HG03442 (cell line): ENCODE measurements at regions not wholly inside any gene's neighbourhood (a gene's known extent, or its start where the extent isn't known, plus 50 kb on each side); places are given as distances from the start of the nearest gene placed in this dataset.

Experiments used
- ATAC-seq: cut with Tn5 transposase; IDR thresholded peaks from one replicate; pipeline ENCODE4 v1.9.1; 2021; ENCODE audit warnings: mild to moderate bottlenecking, moderate library complexity; ENCODE audit not compliant: unreplicated experiment

DNA sequence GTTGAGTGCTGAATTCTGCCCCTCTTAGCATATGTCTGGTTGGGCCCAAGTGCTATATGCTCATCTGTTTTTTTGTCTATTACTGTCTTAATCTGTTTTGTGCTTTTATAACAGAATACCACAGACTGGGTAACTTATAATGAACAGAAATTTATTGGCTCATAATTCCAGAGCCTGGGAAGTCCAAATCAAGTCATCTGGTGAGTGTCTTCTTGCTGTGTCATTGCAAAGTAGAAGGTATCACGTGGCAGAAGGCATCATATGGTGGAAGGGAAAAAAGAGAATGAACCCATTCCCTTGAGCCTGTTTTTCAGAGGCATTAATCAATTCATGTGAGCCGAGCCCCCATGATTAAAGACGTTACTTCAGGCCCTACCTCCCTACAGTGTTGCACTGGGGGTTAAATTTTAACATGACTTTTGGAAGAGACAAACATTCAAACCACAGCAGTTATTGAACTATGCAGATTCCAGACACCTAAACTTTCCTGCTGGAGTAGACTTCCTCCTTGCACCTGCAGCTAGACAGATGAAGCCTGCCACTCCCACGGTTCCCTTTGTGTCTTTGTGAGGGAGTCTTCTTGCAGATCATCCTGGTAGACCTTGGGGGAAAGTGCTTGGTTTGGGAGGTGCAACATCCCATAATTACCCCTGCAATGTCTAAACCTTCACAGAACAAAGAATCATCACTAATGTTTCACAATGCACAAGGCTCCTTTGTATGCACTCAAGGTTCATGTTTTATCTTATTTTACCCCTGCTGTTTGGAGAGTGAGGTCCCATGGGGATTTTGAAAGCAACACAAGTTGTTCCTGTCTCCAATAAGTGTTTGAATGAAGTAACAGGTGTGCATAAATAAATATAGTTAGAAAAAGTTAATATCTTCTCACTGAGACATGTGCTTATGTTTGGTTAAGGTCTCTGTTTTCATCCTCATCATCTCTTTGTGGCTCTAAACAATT lies 64.7 kb upstream of the XCR1 start:
- no peak for ATAC-seq

GRCh38 chr3:46091046-46091445 lies 63.8 kb upstream of the XCR1 start:
- no peak for ATAC-seq

- peak; percentile 41 for ATAC-seq
These were observed 62.9 kb upstream of the XCR1 start for GRCh38 chr3:46090161-46090591.

- ATAC-seq = peak; percentile 77
These were observed 62.1 kb upstream of the XCR1 start for GRCh38 chr3:46089237-46090011.

GRCh38 chr3:46087871-46088270 lies 60.6 kb upstream of the XCR1 start:
- no peak for ATAC-seq

- ATAC-seq = no peak
These were observed 59.7 kb upstream of the XCR1 start for GRCh38 chr3:46086986-46087385.

DNA sequence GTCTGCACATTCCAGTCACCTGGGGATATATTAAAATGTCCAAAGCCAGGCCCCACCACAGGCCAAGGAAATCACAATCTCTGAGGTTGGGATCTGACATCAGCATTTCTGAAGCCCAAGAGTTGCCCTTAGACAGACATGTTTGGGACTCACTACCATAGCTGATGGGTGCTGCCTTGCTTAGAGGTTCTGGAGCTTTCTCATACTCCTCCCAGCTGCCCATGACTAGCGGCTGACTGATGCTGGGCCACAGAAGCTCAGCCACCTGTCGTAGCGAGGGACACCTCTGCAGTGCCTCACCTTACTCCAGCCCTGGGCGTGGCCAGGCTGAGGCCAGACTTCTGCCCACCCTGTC lies 58.8 kb upstream of the XCR1 start:
- no peak for ATAC-seq

DNA sequence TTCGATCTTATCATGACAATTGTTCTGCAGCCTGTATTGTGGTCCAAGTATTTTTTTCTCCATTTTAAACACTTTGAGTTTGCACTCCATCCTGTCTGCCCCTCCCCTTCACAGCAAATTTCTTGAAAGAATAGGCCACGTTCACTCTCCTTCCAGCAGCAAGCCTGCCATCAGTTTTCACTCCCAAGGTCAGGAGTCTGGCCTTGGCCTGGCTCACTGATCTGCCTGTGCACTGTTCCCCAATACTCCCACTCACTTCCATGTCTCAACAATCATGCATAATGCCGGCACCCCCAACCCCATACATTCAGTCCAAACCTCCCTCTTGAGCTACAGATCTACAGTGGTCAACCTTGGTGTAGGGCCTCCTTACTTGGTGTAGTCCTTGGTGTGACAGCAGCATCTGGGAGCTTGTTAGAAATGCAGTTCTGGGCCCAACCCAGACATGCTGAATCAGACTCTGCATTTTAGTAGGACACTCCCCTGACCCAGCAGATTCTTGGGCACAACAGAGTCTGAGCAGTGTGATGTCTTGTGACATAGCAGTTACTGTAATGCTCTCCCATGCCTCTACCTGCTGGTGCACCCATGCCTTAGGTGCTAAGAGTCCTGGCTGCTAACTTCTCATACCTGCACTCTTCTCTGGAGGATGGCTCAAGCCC lies 58.3 kb upstream of the XCR1 start:
- no peak for ATAC-seq

GRCh38 chr3:46083956-46084355 lies 56.7 kb upstream of the XCR1 start:
- ATAC-seq = no peak

- ATAC-seq = no peak
These were observed 55.6 kb upstream of the XCR1 start for GRCh38 chr3:46082849-46083248.

GRCh38 chr3:46082021-46082420 lies 54.7 kb upstream of the XCR1 start:
- no peak for ATAC-seq

DNA sequence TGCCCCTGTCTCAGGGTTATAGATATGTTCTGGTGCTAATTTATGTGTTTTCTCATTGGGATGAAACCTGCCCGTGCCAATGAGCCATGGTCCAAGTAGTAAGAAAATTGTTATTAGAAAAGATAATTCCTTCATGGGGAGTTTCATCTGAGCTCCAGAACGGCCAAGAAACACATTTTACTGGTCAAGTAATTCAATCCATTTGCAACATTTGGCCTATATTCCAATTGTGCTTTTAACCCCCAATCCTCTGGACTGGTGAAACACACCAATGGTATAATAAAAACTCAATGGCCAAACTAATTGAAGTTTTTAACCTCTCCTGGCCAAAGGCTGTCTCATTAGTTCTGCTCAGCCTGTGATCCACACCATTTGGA lies 53.7 kb upstream of the XCR1 start:
- no peak for ATAC-seq

- no peak for ATAC-seq
These were observed 53.1 kb upstream of the XCR1 start for GRCh38 chr3:46080124-46080968.

DNA sequence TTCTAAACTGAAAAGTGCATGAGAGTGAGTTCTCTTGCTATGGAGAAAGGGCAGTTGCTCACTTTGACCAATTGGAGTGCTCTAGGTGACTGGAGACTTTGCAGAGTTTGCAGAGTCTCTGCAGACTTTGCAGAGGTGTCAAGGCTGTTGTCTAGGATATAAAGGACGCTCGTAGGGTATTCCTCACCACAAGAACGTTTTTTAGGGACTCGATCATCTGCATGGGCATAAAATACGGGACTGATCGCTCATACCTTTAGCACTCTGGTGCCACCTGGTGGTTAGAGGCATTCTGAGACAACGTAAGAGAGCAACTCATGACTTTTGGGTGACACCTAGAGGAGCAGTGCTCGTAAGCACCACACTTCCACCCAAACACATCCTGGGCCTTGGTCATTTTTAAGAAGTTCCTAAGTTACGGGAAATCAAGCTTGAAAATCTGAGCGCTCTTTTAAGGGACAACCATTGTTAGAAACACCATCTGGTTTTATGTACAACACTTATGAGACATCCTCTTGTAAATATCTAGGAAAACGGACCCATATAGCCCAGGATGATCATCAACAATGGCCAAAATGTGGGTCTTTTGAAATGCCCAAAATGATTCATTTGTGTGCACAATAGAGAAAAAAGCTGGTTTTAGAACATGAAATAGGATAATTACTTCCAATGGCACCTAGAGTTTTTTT lies 51.6 kb upstream of the XCR1 start:
- ATAC-seq = peak; percentile 61
